ENCODE measurements at regions not wholly inside any gene's neighbourhood (a gene's known extent, or its start where the extent isn't known, plus 50 kb on each side); places are given as distances from the start of the nearest gene placed in this dataset.

GRCh38 chr3:144523396-144523795 lies 551.8 kb downstream of the DIPK2A start:
- Histone ChIP-seq H3K4me3 (ENCODE audit: low read length) (no peak overlapping the region), H2AFZ (ENCODE audit: low read depth, low read length) (no peak overlapping the region), H3K9me2 (ENCODE audit: insufficient read depth, low read length) (no peaks in the 10 kb centered on the region), H3K9ac (ENCODE audit: low read length) (no peak overlapping the region), H4K20me1 (ENCODE audit: insufficient read depth) (no peaks in the 10 kb centered on the region), H3K36me3 (ENCODE audit: insufficient read depth, low read length) (no peaks in the 10 kb centered on the region), H3K27me3 (ENCODE audit: insufficient read depth, low read depth, low read length) (no peaks in the 10 kb centered on the region), H3K4me2 (ENCODE audit: low read length) (no peak overlapping the region), H3K79me2 (replicated peaks; ENCODE audit: insufficient read depth, low read length) (no peaks in the 10 kb centered on the region), H3K27ac (ENCODE audit: low read length) (no peak overlapping the region), H3K9me3 (ENCODE audit: low read length) (no peaks in the 10 kb centered on the region), H3F3A (ENCODE audit: insufficient read depth, low read length, poor library complexity, severe bottlenecking) (no peaks in the 10 kb centered on the region)
- TF ChIP-seq CTCF (IDR thresholded peaks at IDR 0.05; ENCODE audit: poor library complexity, severe bottlenecking) (no peak), RAD21 (conservative IDR thresholded peaks at IDR 0.05) (no peak), SMC3 (conservative IDR thresholded peaks at IDR 0.05; ENCODE audit: poor library complexity) (no peak), EP300 (conservative IDR thresholded peaks at IDR 0.05; ENCODE audit: poor library complexity, severe bottlenecking) (no peak), MXI1 (conservative IDR thresholded peaks at IDR 0.05; ENCODE audit: poor library complexity, severe bottlenecking) (no peak), EZH2 (IDR thresholded peaks at IDR 0.05; ENCODE audit: borderline replicate concordance, insufficient read depth, low read length, poor library complexity, severe bottlenecking) (no peak), REST (IDR thresholded peaks at IDR 0.05; ENCODE audit: borderline replicate concordance) (no peak)

- Histone ChIP-seq H3K9me2 (ENCODE audit: insufficient read depth, low read length) (no peaks in the 10 kb centered on the region), H3K9me3 (ENCODE audit: low read length) (no peaks in the 10 kb centered on the region), H3K27ac (ENCODE audit: low read length) (no peak overlapping the region), H3K27me3 (ENCODE audit: insufficient read depth, low read depth, low read length) (no peaks in the 10 kb centered on the region), H3F3A (ENCODE audit: insufficient read depth, low read length, poor library complexity, severe bottlenecking) (no peaks in the 10 kb centered on the region), H3K4me2 (ENCODE audit: low read length) (no peak overlapping the region), H3K36me3 (ENCODE audit: insufficient read depth, low read length) (no peaks in the 10 kb centered on the region), H4K20me1 (ENCODE audit: insufficient read depth) (no peaks in the 10 kb centered on the region), H3K9ac (ENCODE audit: low read length) (no peak overlapping the region), H3K4me3 (ENCODE audit: low read length) (no peak overlapping the region), H2AFZ (ENCODE audit: low read depth, low read length) (no peak overlapping the region), H3K79me2 (replicated peaks; ENCODE audit: insufficient read depth, low read length) (no peaks in the 10 kb centered on the region)
- TF ChIP-seq SMC3 (conservative IDR thresholded peaks at IDR 0.05; ENCODE audit: poor library complexity) (no peak), RAD21 (conservative IDR thresholded peaks at IDR 0.05) (no peak), TAF1 (IDR thresholded peaks at IDR 0.05; ENCODE audit: low read depth) (no peak), MXI1 (conservative IDR thresholded peaks at IDR 0.05; ENCODE audit: poor library complexity, severe bottlenecking) (no peak), CTCF (IDR thresholded peaks at IDR 0.05; ENCODE audit: poor library complexity, severe bottlenecking) (no peak), EP300 (conservative IDR thresholded peaks at IDR 0.05; ENCODE audit: poor library complexity, severe bottlenecking) (no peak), EZH2 (IDR thresholded peaks at IDR 0.05; ENCODE audit: borderline replicate concordance, insufficient read depth, low read length, poor library complexity, severe bottlenecking) (no peak), REST (IDR thresholded peaks at IDR 0.05; ENCODE audit: borderline replicate concordance) (no peak), POLR2AphosphoS5 (IDR thresholded peaks at IDR 0.05) (no peak)
Measured at GRCh38 chr3:144524531-144524930, 552.9 kb downstream of the DIPK2A start.
